ENCODE measurements at regions not wholly inside any gene's neighbourhood (a gene's known extent, or its start where the extent isn't known, plus 50 kb on each side); places are given as distances from the start of the nearest gene placed in this dataset.

DNA sequence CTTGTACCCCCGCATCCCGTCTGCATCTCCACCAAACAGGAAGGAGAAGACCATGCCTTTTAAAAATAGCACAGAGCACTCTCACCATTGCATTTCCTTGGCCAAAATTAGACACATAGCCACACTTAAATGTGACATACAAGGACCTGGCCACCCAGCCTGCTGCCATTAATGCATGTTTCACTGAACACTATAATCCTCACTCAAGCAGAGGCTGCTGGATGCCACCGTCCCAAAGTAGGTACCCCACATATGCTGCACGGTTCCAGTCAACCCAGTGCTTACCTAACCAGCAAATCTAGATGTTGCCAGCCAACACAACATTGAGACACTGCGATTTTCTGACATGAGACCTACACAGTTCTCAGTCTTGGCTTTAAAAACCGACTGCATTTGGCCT is 107.7 kb downstream of the ADSS2 start:
- TF ChIP-seq, protein P1, sequence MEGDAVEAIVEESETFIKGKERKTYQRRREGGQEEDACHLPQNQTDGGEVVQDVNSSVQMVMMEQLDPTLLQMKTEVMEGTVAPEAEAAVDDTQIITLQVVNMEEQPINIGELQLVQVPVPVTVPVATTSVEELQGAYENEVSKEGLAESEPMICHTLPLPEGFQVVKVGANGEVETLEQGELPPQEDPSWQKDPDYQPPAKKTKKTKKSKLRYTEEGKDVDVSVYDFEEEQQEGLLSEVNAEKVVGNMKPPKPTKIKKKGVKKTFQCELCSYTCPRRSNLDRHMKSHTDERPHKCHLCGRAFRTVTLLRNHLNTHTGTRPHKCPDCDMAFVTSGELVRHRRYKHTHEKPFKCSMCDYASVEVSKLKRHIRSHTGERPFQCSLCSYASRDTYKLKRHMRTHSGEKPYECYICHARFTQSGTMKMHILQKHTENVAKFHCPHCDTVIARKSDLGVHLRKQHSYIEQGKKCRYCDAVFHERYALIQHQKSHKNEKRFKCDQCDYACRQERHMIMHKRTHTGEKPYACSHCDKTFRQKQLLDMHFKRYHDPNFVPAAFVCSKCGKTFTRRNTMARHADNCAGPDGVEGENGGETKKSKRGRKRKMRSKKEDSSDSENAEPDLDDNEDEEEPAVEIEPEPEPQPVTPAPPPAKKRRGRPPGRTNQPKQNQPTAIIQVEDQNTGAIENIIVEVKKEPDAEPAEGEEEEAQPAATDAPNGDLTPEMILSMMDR (IDR thresholded peaks at IDR 0.05), result no peak
- TF ChIP-seq POLR2AphosphoS5 (IDR thresholded peaks at IDR 0.05), result no peak
- no peak for TF ChIP-seq POLR2A (IDR thresholded peaks at IDR 0.05)
